HCT116 (cell line): ENCODE measurements at regions not wholly inside any gene's neighbourhood (a gene's known extent, or its start where the extent isn't known, plus 50 kb on each side); places are given as distances from the start of the nearest gene placed in this dataset.

Experiments
- ATAC-seq: fragments of 200-7000 bp; cut with Tn5 transposase; 2 replicates; pipeline ENCODE4 v1.9.1; 2020; ENCODE audit warnings: mild to moderate bottlenecking, moderate library complexity
- BruUV-seq: library from RNA; stranded (reverse); fragments of 400-500 nt; replicated peaks from 2 replicates; lab custom pipeline; 2021; lab: Mats Ljungman, UMichigan
- CTCF ChIA-PET: fragments of 300-600 bp; sonication (Branson Sonifier 250); formaldehyde crosslinking; loops from one replicate; lab custom pipeline; 2021; ENCODE audit warnings: antibody characterized with exemption; lab: Charles Lee
- POLR2A ChIA-PET: fragments of 300-600, 350-600 bp; sonication (Branson Sonifier 250); formaldehyde crosslinking; loops from one replicate; lab custom pipeline; 2021; ENCODE audit warnings: antibody characterized with exemption; lab: Charles Lee
- RAD21 ChIA-PET, 2 experiments: fragments of 300-600 bp; sonication (Branson Sonifier 250); formaldehyde crosslinking; loops; one replicate each; lab custom pipeline; 2023; ENCODE audit warnings: low total read pairs in 2 of 2; ENCODE audit not compliant: uncharacterized antibody in 2 of 2, unreplicated experiment in 2 of 2, low non-redundant PET in 1 of 2; lab: Charles Lee
- DNase-seq: peaks from one replicate; pipeline ENCODE4 v3.0.0-alpha.2; 2010; ENCODE audit warnings: low read depth, low spot score
- H2AFZ ChIP-seq: fragments of 200-600 bp; shearing (Covaris generic), sonication (generic); 2 replicates; pipeline ENCODE4 v1.6.1; 2017; ENCODE audit warnings: low read depth, mixed run types, mixed read lengths, antibody characterized with exemption, low read length; ENCODE audit not compliant: poor library complexity, severe bottlenecking
- H3K27ac ChIP-seq: 2 replicates; pipeline ENCODE4 v1.5.1; 2012; ENCODE audit warnings: low read depth, low read length
- H3K27me3 ChIP-seq: fragments of 200-600 bp; sonication (generic); 2 replicates; pipeline ENCODE4 v1.6.1; 2016; ENCODE audit warnings: mixed run types, low read length, mixed read lengths; ENCODE audit not compliant: insufficient read depth
- H3K36me3 ChIP-seq, 2 experiments: fragments of 200-500 bp in 1 of 2; fragments of 200-600 bp in 1 of 2; sonication (Bioruptor generic) in 1 of 2; sonication (generic) in 1 of 2; 2 replicates each; pipeline versions ENCODE4 v1.5.1 to v1.6.1; 2014 to 2016; ENCODE audit warnings: low read length in 2 of 2, inconsistent platforms in 1 of 2, mixed read lengths in 1 of 2, mixed run types in 1 of 2; ENCODE audit not compliant: insufficient read depth in 2 of 2, control insufficient read depth in 1 of 2
- H3K4me1 ChIP-seq, 2 experiments: fragments of 200-600 bp in 1 of 2; sonication (generic) in 1 of 2; 2 replicates each; pipeline versions ENCODE4 v1.5.1 to v1.6.1; 2012 to 2017; ENCODE audit warnings: low read length in 2 of 2, inconsistent platforms in 1 of 2, mild to moderate bottlenecking in 1 of 2, mixed read lengths in 1 of 2, mixed run types in 1 of 2, moderate library complexity in 1 of 2; ENCODE audit not compliant: insufficient read depth in 2 of 2, control insufficient read depth in 1 of 2
- H3K4me2 ChIP-seq: fragments of 200-600 bp; sonication (generic); 2 replicates; pipeline ENCODE4 v1.6.1; 2017; ENCODE audit warnings: mixed run types, low read length, mixed read lengths
- H3K4me3 ChIP-seq, 2 experiments: fragments of 200-600 bp in 1 of 2; sonication (generic) in 1 of 2; replicated peaks in 1 of 2; 2 replicates each; pipeline ENCODE4 v1.5.1; 2011 to 2016; ENCODE audit warnings: low read length in 2 of 2, control low read depth in 1 of 2, low read depth in 1 of 2, mild to moderate bottlenecking in 1 of 2, mixed read lengths in 1 of 2, mixed run types in 1 of 2
- H3K79me2 ChIP-seq: fragments of 200-600 bp; sonication (generic); 2 replicates; pipeline ENCODE4 v1.6.1; 2017; ENCODE audit warnings: mild to moderate bottlenecking, mixed run types, low read length, moderate library complexity, mixed read lengths; ENCODE audit not compliant: insufficient read depth
- H3K9ac ChIP-seq: fragments of 200-600 bp; sonication (generic); 2 replicates; pipeline ENCODE4 v1.6.1; 2016; ENCODE audit warnings: low read length, mixed read lengths
- H3K9me2 ChIP-seq: fragments of 200-600 bp; sonication (generic), shearing (Covaris generic); 2 replicates; pipeline ENCODE4 v1.6.1; 2017; ENCODE audit warnings: mixed run types, mild to moderate bottlenecking, moderate library complexity; ENCODE audit not compliant: insufficient read depth
- H3K9me3 ChIP-seq, 2 experiments: fragments of 200-500 bp in 1 of 2; fragments of 200-600 bp in 1 of 2; sonication (Bioruptor generic) in 1 of 2; sonication (generic) in 1 of 2; 2 replicates each; pipeline ENCODE4 v1.6.1; 2014 to 2017; ENCODE audit warnings: low read length in 2 of 2, mixed read lengths in 2 of 2, inconsistent platforms in 1 of 2, low read depth in 1 of 2, mild to moderate bottlenecking in 1 of 2, mixed run types in 1 of 2, moderate library complexity in 1 of 2; ENCODE audit not compliant: control insufficient read depth in 1 of 2, insufficient read depth in 1 of 2
- H4K20me1 ChIP-seq: fragments of 200-600 bp; sonication (generic), shearing (Covaris generic); 2 replicates; pipeline ENCODE4 v1.6.1; 2017; ENCODE audit warnings: mixed run types, mild to moderate bottlenecking, moderate library complexity; ENCODE audit not compliant: insufficient read depth
- ATF3 ChIP-seq: IDR thresholded peaks from 2 replicates; pipeline ENCODE4 v1.6.1; 2012
- CBX3 ChIP-seq: IDR thresholded peaks from 2 replicates; pipeline ENCODE4 v1.6.1; 2012; ENCODE audit warnings: low read depth
- CTCF ChIP-seq, 3 experiments: fragments of 200-600 bp in 1 of 3; sonication (generic) in 1 of 3; IDR thresholded peaks in 2 of 3; conservative IDR thresholded peaks in 1 of 3; 2 replicates each; pipeline ENCODE4 v1.5.1; 2012 to 2017; ENCODE audit warnings: low read depth in 2 of 3, low read length in 2 of 3, antibody characterized with exemption in 1 of 3, borderline replicate concordance in 1 of 3, control low read depth in 1 of 3, mild to moderate bottlenecking in 1 of 3, mixed read lengths in 1 of 3, mixed run types in 1 of 3, moderate library complexity in 1 of 3; ENCODE audit not compliant: insufficient read depth in 1 of 3
- EZH2 ChIP-seq: fragments of 200-600 bp; sonication (generic); IDR thresholded peaks from 2 replicates; pipeline ENCODE4 v1.6.1; 2017; ENCODE audit warnings: antibody characterized with exemption, mixed run types
- EZH2phosphoT487 ChIP-seq: fragments of 200-600 bp; IDR thresholded peaks from 2 replicates; pipeline ENCODE4 v1.6.1; 2018; ENCODE audit warnings: antibody characterized with exemption, borderline replicate concordance
- FOSL1 ChIP-seq: IDR thresholded peaks from 2 replicates; pipeline ENCODE4 v1.6.1; 2012; ENCODE audit warnings: low read depth
- POLR2A ChIP-seq: IDR thresholded peaks from 2 replicates; pipeline ENCODE4 v1.7.0; 2011; ENCODE audit warnings: borderline replicate concordance; ENCODE audit not compliant: insufficient read depth, insufficient read length; ENCODE audit errors: extremely low read depth
- POLR2AphosphoS5 ChIP-seq: IDR thresholded peaks from 2 replicates; pipeline ENCODE4 v1.6.1; 2011; ENCODE audit warnings: mild to moderate bottlenecking, low read depth, low read length, moderate library complexity
- RAD21 ChIP-seq: IDR thresholded peaks from 2 replicates; pipeline ENCODE4 v1.6.1; 2012; ENCODE audit warnings: low read depth, mild to moderate bottlenecking
- REST ChIP-seq: IDR thresholded peaks from 2 replicates; pipeline ENCODE4 v1.6.1; 2012; ENCODE audit warnings: low read depth
- SIN3A ChIP-seq: IDR thresholded peaks from 2 replicates; pipeline ENCODE4 v1.6.1; 2012; ENCODE audit warnings: low read depth
- SP1 ChIP-seq: IDR thresholded peaks from 2 replicates; pipeline ENCODE4 v1.6.1; 2012; ENCODE audit warnings: low read depth
- SRF ChIP-seq: IDR thresholded peaks from 2 replicates; pipeline ENCODE4 v1.6.1; 2012; ENCODE audit warnings: low read depth
- TCF7L2 ChIP-seq: IDR thresholded peaks from 2 replicates; pipeline ENCODE4 v1.7.0; 2011; ENCODE audit warnings: borderline replicate concordance, inconsistent platforms; ENCODE audit not compliant: insufficient read depth, insufficient read length; ENCODE audit errors: extremely low read depth
- YY1 ChIP-seq: IDR thresholded peaks from 2 replicates; pipeline ENCODE4 v1.6.1; 2011; ENCODE audit warnings: low read length, low read depth, moderate library complexity, mild to moderate bottlenecking; ENCODE audit not compliant: insufficient replicate concordance; ENCODE audit errors: extremely low read depth
- ZNF274 ChIP-seq: fragments of 200-500 bp; sonication (Bioruptor generic); IDR thresholded peaks from 2 replicates; pipeline ENCODE4 v1.6.1; 2014; ENCODE audit warnings: mild to moderate bottlenecking, low read depth, low read length, inconsistent platforms
- intact Hi-C: fragments of 100-400 bp; cut with micrococcal nuclease; formaldehyde crosslinking; loops from 2 replicates; pipeline ENCODE4 v1.10.0; 2022
- TF ChIP-seq, protein P1 (sequence below): IDR thresholded peaks from 2 replicates; pipeline ENCODE4 v1.6.1; 2012

GRCh38 chr3:117916839-117917238 lies 1117.8 kb downstream of the IGSF11 start:
- DNase-seq (no peak), ATAC-seq (no peak)
- Histone ChIP-seq H2AFZ (no peak overlapping the region), H3K9ac (no peak overlapping the region), H3K27me3 (peaks cover 16% of the 10 kb centered on the region; the same call in 1 of the 2 replicates), H3K27ac (no peak overlapping the region), H3K9me2 (no peaks in the 10 kb centered on the region), H4K20me1 (no peaks in the 10 kb centered on the region), H3K4me3 (no peak overlapping the region), H3K36me3 (no peaks in the 10 kb centered on the region), H3K4me1 (no peaks in the 10 kb centered on the region), H3K79me2 (no peaks in the 10 kb centered on the region), H3K9me3 (no peaks in the 10 kb centered on the region), H3K4me2 (no peak overlapping the region)
- intact Hi-C loops = no loop called here
- no peak for TF ChIP-seq REST
- TF ChIP-seq EZH2 = no peak
- no peak for TF ChIP-seq YY1
- TF ChIP-seq TCF7L2 = no peak
- no peak for TF ChIP-seq RAD21
- TF ChIP-seq FOSL1 = no peak
- TF ChIP-seq CBX3 = no peak
- TF ChIP-seq, protein P1, sequence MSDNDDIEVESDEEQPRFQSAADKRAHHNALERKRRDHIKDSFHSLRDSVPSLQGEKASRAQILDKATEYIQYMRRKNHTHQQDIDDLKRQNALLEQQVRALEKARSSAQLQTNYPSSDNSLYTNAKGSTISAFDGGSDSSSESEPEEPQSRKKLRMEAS = no peak
- TF ChIP-seq SIN3A = no peak
- TF ChIP-seq EZH2phosphoT487 = no peak
- TF ChIP-seq POLR2A = no peak
- no peak for TF ChIP-seq SP1
- TF ChIP-seq POLR2AphosphoS5 = no peak
- TF ChIP-seq ATF3 = no peak
- TF ChIP-seq CTCF (IDR thresholded peaks at IDR 0.05 in 2 of 3, conservative IDR thresholded peaks at IDR 0.05 in 1 of 3; ENCODE audit: borderline replicate concordance in 1 of 3, insufficient read depth in 1 of 3, low read depth in 2 of 3, low read length in 2 of 3) = no peak
- TF ChIP-seq ZNF274 = no peak
- TF ChIP-seq SRF = no peak
- ChIA-PET POLR2A (no interaction called here), CTCF (no interaction called here), RAD21 (no interaction called here)
- no TSS peak for BruUV-seq
